HEK293T (cell line): ENCODE measurements at regions not wholly inside any gene's neighbourhood (a gene's known extent, or its start where the extent isn't known, plus 50 kb on each side); places are given as distances from the start of the nearest gene placed in this dataset.

Experiments used
- ARNT ChIP-seq: fragments of 450-650 bp; IDR thresholded peaks from 2 replicates; pipeline ENCODE4 v1.6.1; 2017; ENCODE audit warnings: mild to moderate bottlenecking
- BHLHE40 ChIP-seq: fragments of 450-650 bp; IDR thresholded peaks from 2 replicates; pipeline ENCODE4 v1.6.1; 2016; ENCODE audit warnings: mild to moderate bottlenecking, moderate library complexity, borderline replicate concordance
- CTBP1 ChIP-seq: fragments of 450-650 bp; IDR thresholded peaks from 2 replicates; pipeline ENCODE4 v1.6.1; 2016; ENCODE audit warnings: borderline replicate concordance
- ELF4 ChIP-seq: fragments of 450-650 bp; IDR thresholded peaks from 2 replicates; pipeline ENCODE4 v1.6.1; 2017; ENCODE audit warnings: antibody characterized with exemption
- FOXA1 ChIP-seq: fragments of 450-650 bp; IDR thresholded peaks from 2 replicates; pipeline ENCODE4 v1.6.1; 2016; ENCODE audit warnings: mild to moderate bottlenecking
- FOXK2 ChIP-seq: fragments of 450-650 bp; IDR thresholded peaks from 2 replicates; pipeline ENCODE4 v1.6.1; 2016; ENCODE audit warnings: mild to moderate bottlenecking
- FOXM1 ChIP-seq: fragments of 450-650 bp; IDR thresholded peaks from 2 replicates; pipeline ENCODE4 v1.6.1; 2017; ENCODE audit warnings: mild to moderate bottlenecking, borderline replicate concordance
- HDGF ChIP-seq: fragments of 450-650 bp; IDR thresholded peaks from 2 replicates; pipeline ENCODE4 v1.6.1; 2017; ENCODE audit warnings: antibody characterized with exemption, borderline replicate concordance
- L3MBTL2 ChIP-seq: fragments of 450-650 bp; conservative IDR thresholded peaks from 2 replicates; pipeline ENCODE4 v1.6.1; 2016; ENCODE audit warnings: mild to moderate bottlenecking
- PKNOX1 ChIP-seq: fragments of 450-650 bp; IDR thresholded peaks from 2 replicates; pipeline ENCODE4 v1.6.1; 2016
- SUZ12 ChIP-seq: fragments of 450-650 bp; IDR thresholded peaks from 2 replicates; pipeline ENCODE4 v1.6.1; 2016; ENCODE audit warnings: mild to moderate bottlenecking
- TARDBP ChIP-seq: fragments of 450-650 bp; IDR thresholded peaks from 2 replicates; pipeline ENCODE4 v1.6.1; 2016

GRCh38 chr22:48948575-48949170 is 879.0 kb downstream of the BRD1 start:
- TF ChIP-seq BHLHE40 (no peak), FOXM1 (no peak), ELF4 (no peak), PKNOX1 (no peak), SUZ12 (no peak), FOXK2 (no peak), ARNT (no peak), FOXA1 (no peak), TARDBP (no peak), CTBP1 (no peak), HDGF (no peak), L3MBTL2 (no peak)
